ENCODE measurements at regions not wholly inside any gene's neighbourhood (a gene's known extent, or its start where the extent isn't known, plus 50 kb on each side); places are given as distances from the start of the nearest gene placed in this dataset.

DNA sequence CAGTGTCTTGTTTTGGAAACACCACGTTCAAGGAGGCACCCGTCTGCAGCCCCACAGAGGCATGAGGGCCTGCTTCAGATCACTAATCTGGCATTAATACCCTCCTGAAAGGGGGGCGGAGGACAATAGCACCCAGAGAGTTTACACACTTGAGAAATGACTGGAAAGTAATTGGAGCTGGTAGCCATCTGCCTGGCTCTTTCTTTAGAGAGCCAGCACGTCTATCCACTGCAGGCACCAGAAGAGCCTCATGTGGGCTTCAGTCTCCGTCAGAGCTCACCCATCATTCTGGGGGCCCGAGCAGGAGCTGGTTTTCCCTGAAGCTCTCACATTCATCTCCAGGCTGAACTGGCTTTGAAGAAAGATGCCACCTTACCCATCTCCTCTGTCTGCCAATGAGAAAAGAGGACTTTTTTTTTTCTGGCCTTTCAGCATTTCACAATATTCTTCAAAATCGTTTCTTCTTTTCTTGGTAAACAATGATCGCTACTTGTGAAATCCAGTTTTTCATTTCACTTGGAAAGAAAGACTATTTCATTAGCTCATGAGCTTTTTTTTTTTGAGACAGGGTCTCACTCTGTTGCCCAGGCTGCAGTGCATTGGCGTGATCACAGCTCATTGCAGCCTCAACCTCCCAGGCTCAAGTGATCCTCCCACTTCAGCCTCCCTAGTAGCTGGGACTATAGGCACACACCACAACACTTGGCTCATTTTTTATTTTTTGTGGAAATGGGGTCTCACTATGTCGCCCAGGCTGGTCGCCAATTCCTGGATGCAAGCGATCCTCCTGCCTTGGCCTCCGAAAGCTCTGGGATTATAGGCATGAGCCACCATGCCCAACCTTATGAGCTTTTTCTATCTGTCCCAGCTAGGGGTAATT is 124.7 kb upstream of the ZNF217 start:
- peaks cover 2% of the 10 kb centered on the region for H3K4me1 Mint-ChIP-seq (ENCODE audit: low read depth)
- no peak for TF ChIP-seq CTCF (IDR thresholded peaks at IDR 0.05; ENCODE audit: unreplicated experiment)
- no peaks in the 10 kb centered on the region for H3K9me3 Mint-ChIP-seq (ENCODE audit: low read depth)
- no peak for DNase-seq (ENCODE audit: low spot score, unreplicated experiment)
- no peak overlapping the region for H3K4me3 Mint-ChIP-seq (ENCODE audit: low read depth)
- H3K36me3 Mint-ChIP-seq (ENCODE audit: insufficient read depth), result no peaks in the 10 kb centered on the region
- no peaks in the 10 kb centered on the region for H3K27me3 Mint-ChIP-seq
- H3K27ac Mint-ChIP-seq, result no peak overlapping the region

DNA sequence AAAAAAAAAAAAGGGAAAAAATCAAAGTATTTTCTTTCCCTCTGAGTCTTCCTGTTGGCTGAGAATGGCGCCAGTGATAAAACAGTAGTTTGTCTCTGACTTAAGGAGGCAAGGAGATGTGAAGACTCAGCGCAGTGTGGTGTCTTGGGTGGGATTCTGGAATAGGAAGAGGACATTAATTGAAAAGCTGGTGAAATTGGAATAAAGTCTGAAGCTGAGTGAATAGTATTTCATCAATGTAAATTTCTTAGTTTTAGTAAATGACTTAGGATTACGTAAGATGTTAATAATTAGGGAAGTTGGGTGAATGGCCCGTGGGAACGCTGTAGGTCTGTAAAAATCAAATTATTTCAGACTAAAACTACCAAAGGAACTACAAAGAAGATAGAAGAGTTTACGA is 122.8 kb upstream of the ZNF217 start:
- Mint-ChIP-seq H3K4me3 (ENCODE audit: low read depth) (no peak overlapping the region), H3K27me3 (no peaks in the 10 kb centered on the region), H3K36me3 (ENCODE audit: insufficient read depth) (no peaks in the 10 kb centered on the region), H3K4me1 (ENCODE audit: low read depth) (peaks cover 2% of the 10 kb centered on the region), H3K9me3 (ENCODE audit: low read depth) (no peaks in the 10 kb centered on the region), H3K27ac (no peak overlapping the region)
- no peak for TF ChIP-seq CTCF (IDR thresholded peaks at IDR 0.05; ENCODE audit: unreplicated experiment)
- no peak for DNase-seq (ENCODE audit: low spot score, unreplicated experiment)

DNA sequence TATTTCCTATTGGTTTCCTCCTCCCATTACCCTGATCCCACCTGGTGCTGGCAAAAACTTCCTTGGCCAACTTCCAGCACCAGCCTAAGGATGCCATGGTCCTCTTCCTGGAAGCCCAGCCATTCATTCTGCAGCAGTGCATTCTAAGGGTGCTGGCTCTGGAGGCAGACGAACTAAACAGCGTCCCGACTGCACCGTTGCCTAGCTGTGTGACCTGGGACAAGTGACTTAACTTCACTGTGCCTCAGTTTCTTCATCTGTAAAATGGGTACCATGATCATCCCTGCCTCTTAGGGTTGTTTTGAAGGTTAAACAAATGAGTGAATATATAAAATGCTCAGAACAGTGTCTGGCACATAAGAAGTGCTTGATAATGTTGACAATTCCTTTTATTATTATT is 120.9 kb upstream of the ZNF217 start:
- no peaks in the 10 kb centered on the region for H3K27me3 Mint-ChIP-seq
- H3K36me3 Mint-ChIP-seq (ENCODE audit: insufficient read depth), result no peaks in the 10 kb centered on the region
- H3K27ac Mint-ChIP-seq, result no peak overlapping the region
- no peak overlapping the region for H3K4me3 Mint-ChIP-seq (ENCODE audit: low read depth)
- peaks cover 2% of the 10 kb centered on the region for H3K4me1 Mint-ChIP-seq (ENCODE audit: low read depth)
- TF ChIP-seq CTCF (IDR thresholded peaks at IDR 0.05; ENCODE audit: unreplicated experiment), result no peak
- H3K9me3 Mint-ChIP-seq (ENCODE audit: low read depth), result no peaks in the 10 kb centered on the region
- DNase-seq (ENCODE audit: low spot score, unreplicated experiment), result no peak

DNA sequence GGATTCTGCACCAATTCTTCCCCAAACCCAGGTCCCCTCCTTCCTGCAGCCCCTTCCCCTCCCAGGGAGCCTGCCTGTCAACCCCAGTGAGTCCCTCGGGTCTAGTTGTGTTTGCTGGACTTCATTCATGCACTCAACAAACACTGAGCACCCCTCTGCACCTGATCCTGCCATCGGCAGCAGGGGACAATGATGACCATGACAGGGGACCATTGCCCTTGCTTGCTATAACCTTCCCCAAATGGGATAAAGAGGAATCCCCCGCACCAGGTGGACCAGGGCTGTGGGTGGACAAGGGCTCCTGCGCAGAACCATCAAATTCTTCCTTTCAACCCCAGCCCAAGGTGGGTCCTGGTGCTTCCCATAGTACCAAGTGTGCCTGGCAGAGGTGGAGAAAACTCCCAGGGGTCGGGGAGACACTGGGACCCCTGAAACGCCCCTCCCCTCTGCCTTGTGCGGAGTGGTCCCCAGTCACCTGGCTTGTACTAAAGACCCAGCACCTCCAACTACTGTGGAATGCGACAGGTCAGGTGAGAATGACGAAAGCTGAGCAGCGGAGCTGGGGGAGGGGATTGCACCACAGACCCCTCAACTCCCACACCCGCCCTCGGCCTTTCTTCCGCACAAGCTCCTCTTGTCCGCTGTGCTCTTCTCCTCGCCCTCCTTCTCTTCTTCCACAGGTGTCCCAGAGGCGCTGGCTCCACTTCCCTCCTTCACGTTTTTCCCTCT is 119.9 kb upstream of the ZNF217 start:
- H3K36me3 Mint-ChIP-seq (ENCODE audit: insufficient read depth), result no peaks in the 10 kb centered on the region
- TF ChIP-seq CTCF (IDR thresholded peaks at IDR 0.05; ENCODE audit: unreplicated experiment), result no peak
- peaks cover 2% of the 10 kb centered on the region for H3K4me1 Mint-ChIP-seq (ENCODE audit: low read depth)
- H3K9me3 Mint-ChIP-seq (ENCODE audit: low read depth), result no peaks in the 10 kb centered on the region
- no peak overlapping the region for H3K27ac Mint-ChIP-seq
- no peak overlapping the region for H3K4me3 Mint-ChIP-seq (ENCODE audit: low read depth)
- no peak for DNase-seq (ENCODE audit: low spot score, unreplicated experiment)
- no peaks in the 10 kb centered on the region for H3K27me3 Mint-ChIP-seq

DNA sequence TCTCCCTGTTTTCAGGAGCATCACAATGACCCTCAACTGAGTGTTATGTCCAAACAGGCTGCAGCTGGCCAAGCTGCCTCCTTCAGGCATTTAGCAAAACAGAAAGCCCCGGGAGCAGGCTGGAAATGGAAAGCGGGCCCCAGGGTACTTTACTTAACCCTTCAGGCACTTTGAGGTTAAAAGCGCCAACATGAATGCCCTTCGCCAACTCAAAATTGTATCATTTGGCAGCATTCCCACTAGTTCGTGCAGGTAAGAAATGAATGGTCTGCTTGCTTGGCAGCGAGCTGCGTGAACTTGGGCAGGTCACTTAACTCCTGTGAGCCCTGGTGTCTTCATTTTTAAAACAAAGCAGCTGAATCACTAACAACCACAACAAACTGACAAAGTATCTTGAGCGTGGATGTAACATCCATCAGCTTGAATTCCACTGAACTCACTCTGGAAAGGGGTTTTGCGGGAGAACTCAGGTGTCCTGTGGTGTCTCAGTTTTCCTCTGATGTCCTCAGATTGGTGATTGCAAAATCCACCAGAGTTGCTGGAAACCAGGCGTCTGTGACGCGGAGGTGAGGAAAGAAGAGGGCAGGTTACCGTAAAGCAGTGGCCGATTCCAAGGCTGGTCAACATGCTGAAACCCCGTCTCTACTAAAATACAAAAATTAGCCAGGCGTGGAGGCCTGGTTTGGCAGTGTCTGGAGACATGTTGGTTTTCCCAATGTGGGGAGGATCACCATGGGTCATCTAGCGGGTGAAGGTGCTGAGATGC is 118.8 kb upstream of the ZNF217 start:
- H3K36me3 Mint-ChIP-seq (ENCODE audit: insufficient read depth), result no peaks in the 10 kb centered on the region
- no peak for TF ChIP-seq CTCF (IDR thresholded peaks at IDR 0.05; ENCODE audit: unreplicated experiment)
- no peak overlapping the region for H3K27ac Mint-ChIP-seq
- no peaks in the 10 kb centered on the region for H3K27me3 Mint-ChIP-seq
- H3K9me3 Mint-ChIP-seq (ENCODE audit: low read depth), result no peaks in the 10 kb centered on the region
- DNase-seq (ENCODE audit: low spot score, unreplicated experiment), result no peak
- H3K4me1 Mint-ChIP-seq (ENCODE audit: low read depth), result peaks cover 7% of the 10 kb centered on the region
- H3K4me3 Mint-ChIP-seq (ENCODE audit: low read depth), result no peak overlapping the region

Data from progenitor cell of endocrine pancreas (in vitro differentiated cells).